ENCODE measurements at regions not wholly inside any gene's neighbourhood (a gene's known extent, or its start where the extent isn't known, plus 50 kb on each side); places are given as distances from the start of the nearest gene placed in this dataset.

DNA sequence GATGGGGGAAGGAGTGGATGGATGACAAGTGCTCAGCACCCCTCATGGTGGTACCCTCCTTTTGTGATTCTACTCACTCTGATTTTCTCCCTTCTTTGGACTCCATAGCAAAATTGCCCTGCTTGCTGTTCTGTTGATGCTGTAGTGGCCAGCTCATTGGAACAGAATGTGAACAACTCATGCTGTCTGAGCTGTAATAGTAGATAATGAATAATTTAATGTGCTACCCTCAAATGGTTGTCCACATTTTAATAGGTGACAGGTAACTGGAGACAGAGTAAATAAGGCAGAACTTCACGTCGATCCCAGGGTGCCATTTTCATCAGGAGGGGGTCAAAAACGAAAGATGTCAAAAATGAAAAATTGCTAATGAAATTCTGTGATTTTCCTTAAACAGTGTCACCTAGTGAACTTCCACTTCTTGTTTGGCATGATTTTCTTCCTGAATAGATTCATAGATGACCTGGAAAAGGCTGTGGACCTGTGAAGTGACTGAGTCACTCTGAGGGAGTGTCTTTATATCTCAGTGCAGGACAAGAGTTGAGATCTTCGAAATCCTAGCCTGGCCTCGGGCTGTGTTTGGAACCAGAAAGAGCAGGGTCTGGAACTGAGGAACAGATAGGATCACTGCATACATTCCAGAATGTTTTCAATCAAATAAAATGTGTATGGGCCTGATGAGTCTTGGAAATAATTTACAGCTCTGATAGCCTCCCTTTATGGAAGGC, 270.2 kb downstream of the PSAT1 start:
- Histone ChIP-seq H3K9me3 (no peaks in the 10 kb centered on the region), H3K27me3 (no peaks in the 10 kb centered on the region), H3K9ac (ENCODE audit: low read depth in 2 of 2, low read length in 2 of 2) (no peak overlapping the region), H3K27ac (no peak overlapping the region), H3K4me1 (no peaks in the 10 kb centered on the region), H3K36me3 (no peaks in the 10 kb centered on the region), H3K4me3 (no peak overlapping the region)
- DNase-seq, result no peak
- intact Hi-C loops (cut with DNase I), result no loop called here
- TF ChIP-seq, protein P1, sequence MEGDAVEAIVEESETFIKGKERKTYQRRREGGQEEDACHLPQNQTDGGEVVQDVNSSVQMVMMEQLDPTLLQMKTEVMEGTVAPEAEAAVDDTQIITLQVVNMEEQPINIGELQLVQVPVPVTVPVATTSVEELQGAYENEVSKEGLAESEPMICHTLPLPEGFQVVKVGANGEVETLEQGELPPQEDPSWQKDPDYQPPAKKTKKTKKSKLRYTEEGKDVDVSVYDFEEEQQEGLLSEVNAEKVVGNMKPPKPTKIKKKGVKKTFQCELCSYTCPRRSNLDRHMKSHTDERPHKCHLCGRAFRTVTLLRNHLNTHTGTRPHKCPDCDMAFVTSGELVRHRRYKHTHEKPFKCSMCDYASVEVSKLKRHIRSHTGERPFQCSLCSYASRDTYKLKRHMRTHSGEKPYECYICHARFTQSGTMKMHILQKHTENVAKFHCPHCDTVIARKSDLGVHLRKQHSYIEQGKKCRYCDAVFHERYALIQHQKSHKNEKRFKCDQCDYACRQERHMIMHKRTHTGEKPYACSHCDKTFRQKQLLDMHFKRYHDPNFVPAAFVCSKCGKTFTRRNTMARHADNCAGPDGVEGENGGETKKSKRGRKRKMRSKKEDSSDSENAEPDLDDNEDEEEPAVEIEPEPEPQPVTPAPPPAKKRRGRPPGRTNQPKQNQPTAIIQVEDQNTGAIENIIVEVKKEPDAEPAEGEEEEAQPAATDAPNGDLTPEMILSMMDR (IDR thresholded peaks at IDR 0.05), result no peak

DNA sequence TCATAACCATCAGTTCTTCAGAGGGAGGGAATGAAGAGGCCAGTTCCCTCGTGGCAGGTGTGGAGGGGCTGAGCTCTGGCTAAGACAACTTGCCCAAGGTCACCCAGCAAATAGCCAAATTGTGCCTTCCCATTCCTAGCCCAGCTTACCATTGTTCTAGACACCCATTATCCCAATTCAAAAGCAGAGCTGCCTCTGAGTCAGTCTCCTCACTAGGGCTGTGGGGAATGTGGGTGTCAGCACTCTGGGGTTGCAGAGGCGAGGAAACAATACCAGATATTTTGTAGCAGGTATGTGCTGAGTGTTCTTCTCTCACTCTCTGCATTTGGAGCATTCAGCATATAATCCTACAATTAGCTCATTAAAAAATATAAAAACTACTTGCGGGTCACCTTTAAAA, 270.8 kb downstream of the PSAT1 start:
- Histone ChIP-seq H3K4me3 (no peak overlapping the region), H3K36me3 (no peaks in the 10 kb centered on the region), H3K9me3 (no peaks in the 10 kb centered on the region), H3K4me1 (no peaks in the 10 kb centered on the region), H3K9ac (ENCODE audit: low read depth in 2 of 2, low read length in 2 of 2) (no peak overlapping the region), H3K27me3 (no peaks in the 10 kb centered on the region), H3K27ac (no peak overlapping the region)
- intact Hi-C loops (cut with DNase I), result no loop called here
- TF ChIP-seq, protein P1 (IDR thresholded peaks at IDR 0.05), result no peak
- DNase-seq, result no peak

DNA sequence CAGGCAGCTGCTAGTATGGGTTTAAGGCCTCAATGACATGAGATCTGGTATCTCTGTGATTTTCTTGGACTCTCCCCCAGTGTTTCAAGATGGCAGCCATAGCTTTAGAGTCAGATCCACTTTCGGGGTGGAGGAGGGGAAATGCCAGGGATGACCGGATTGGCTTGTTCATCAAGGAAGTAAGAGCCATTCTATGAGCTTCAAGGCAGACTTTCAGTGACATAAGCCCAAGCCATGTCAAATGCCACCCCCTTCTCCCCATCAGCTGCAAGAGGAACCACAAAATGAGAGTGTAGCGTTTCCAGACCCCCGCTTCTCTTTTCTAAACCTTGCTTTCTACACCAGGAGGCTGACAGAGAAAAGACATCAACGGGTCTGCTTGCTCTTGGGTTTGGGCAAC, 271.8 kb downstream of the PSAT1 start:
- no peak for DNase-seq
- no peaks in the 10 kb centered on the region for H3K9me3 ChIP-seq
- H3K27ac ChIP-seq, result no peak overlapping the region
- H3K9ac ChIP-seq (ENCODE audit: low read depth in 2 of 2, low read length in 2 of 2), result no peak overlapping the region
- TF ChIP-seq, protein P1 (IDR thresholded peaks at IDR 0.05), result no peak
- no peak overlapping the region for H3K4me3 ChIP-seq
- no peaks in the 10 kb centered on the region for H3K27me3 ChIP-seq
- no peaks in the 10 kb centered on the region for H3K4me1 ChIP-seq
- no peaks in the 10 kb centered on the region for H3K36me3 ChIP-seq
- intact Hi-C loops (cut with DNase I), result no loop called here

DNA sequence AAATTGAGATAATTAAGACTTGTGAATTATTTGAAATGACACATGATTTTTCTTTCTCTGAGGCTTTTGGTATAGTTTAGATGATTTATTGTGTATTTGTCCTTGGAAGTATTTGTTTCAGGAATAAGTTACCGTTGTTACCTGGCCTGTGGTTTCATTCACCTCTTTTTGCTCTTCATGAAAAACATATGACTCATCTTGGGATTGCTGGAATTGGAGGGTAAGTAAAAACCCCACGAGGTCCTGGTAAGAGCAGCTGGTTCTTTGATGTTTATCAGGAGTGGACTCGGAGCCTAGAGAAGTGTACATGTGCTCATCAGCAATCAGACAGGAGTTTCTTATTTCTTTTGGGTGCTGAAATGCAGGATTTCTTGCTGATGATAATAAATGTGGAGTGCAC, 275.3 kb downstream of the PSAT1 start:
- Histone ChIP-seq H3K4me3 (no peak overlapping the region), H3K4me1 (no peaks in the 10 kb centered on the region), H3K36me3 (no peaks in the 10 kb centered on the region), H3K9me3 (no peaks in the 10 kb centered on the region), H3K27me3 (no peaks in the 10 kb centered on the region), H3K27ac (no peak overlapping the region), H3K9ac (ENCODE audit: low read depth in 2 of 2, low read length in 2 of 2) (no peak overlapping the region)
- TF ChIP-seq, protein P1 (IDR thresholded peaks at IDR 0.05), result no peak
- DNase-seq, result no peak
- intact Hi-C loops (cut with DNase I), result no loop called here

DNA sequence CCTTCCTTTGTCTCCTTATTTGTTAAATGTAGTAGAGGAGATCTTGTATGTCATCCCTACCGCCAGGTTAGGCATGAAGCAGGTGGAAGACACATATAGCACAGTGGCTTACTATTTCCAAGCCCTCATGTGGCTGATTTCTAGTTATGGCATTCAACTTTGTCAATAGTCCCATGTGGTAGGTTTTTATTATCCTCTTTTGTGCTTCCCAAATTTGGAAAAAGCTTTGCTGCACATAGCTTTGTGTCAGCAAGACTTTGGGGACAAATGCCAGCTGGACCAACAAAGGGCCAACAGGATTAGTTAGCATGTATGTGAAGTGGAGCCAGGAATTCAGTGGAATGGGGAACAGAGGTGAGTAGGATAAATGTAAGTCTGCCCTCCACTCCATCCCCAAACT, 276.3 kb downstream of the PSAT1 start:
- intact Hi-C loops (cut with DNase I), result no loop called here
- TF ChIP-seq, protein P1 (IDR thresholded peaks at IDR 0.05), result no peak
- Histone ChIP-seq H3K27ac (no peak overlapping the region), H3K36me3 (no peaks in the 10 kb centered on the region), H3K9me3 (no peaks in the 10 kb centered on the region), H3K4me3 (no peak overlapping the region), H3K27me3 (no peaks in the 10 kb centered on the region), H3K9ac (ENCODE audit: low read depth in 2 of 2, low read length in 2 of 2) (no peak overlapping the region), H3K4me1 (no peaks in the 10 kb centered on the region)
- no peak for DNase-seq

All from colonic mucosa (tissue), 4 donors.